ENCODE measurements at regions not wholly inside any gene's neighbourhood (a gene's known extent, or its start where the extent isn't known, plus 50 kb on each side); places are given as distances from the start of the nearest gene placed in this dataset.

DNA sequence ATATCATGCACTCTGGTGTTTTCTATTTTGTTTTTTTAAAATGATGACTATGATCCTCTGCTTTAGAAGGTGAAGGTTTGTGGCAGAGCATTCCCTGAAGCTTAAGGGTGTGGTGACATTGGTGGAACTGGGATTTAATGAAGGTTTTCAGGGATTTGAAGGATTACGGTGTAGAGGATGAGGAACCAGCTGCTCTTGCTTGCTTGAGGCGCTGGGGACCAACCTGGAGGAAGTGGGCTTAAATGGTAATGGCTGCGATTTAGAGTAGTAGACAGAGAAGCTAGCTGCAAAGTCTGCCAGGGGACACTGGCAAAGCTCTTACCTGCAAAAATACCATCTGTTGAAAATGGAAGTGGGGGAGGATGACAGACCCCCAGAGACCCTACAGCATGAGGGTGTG, 241.8 kb downstream of the CLIC5 start:
- Histone ChIP-seq H3K27me3 (ENCODE audit: control insufficient read depth in 3 of 3, insufficient read depth in 3 of 3, low read length in 3 of 3) (no peaks in the 10 kb centered on the region), H3K4me1 (ENCODE audit: control insufficient read depth in 3 of 3, insufficient read depth in 3 of 3, low read length in 3 of 3) (no peaks in the 10 kb centered on the region), H3K36me3 (ENCODE audit: control insufficient read depth in 3 of 3, insufficient read depth in 3 of 3, low read length in 3 of 3) (no peaks in the 10 kb centered on the region), H3K27ac (ENCODE audit: low read depth, low read length) (no peak overlapping the region), H3K9me3 (ENCODE audit: control insufficient read depth in 3 of 3, low read length in 3 of 3) (peaks cover 0 to 2% (median 0%) of the 10 kb centered on the region in 3 donors), H3K9ac (ENCODE audit: low read depth in 1 of 3, low read length in 3 of 3) (no peak overlapping the region), H3K4me3 (ENCODE audit: low read length in 3 of 3) (no peak overlapping the region)

DNA sequence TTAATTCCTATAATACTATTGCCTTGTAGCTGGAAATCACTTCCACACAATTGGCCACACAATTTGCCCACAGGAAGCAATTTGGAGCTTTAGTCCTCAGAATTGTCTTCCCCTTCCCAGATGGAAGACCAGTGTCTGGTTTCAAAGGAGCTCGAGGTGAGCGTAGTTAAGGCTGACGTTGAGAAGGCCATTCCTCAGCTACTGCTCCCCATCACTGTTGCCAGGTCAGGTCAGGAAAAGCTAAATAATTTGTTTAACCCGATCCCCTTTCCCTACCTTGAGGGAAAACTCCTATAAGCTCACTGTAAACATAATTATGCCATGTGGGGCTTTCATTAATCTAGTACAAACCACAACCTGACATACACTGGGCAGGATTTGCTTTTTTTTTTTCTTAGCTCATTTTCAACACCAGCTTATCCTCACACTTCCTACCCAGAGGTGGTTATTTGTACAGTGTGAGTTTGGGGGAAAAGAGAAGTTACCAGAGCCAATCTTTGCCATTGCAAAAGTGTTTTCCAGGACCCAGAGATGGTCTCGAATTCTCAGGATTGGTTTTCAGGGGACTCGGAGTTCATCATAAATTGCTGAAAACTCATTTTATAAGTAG, 242.7 kb downstream of the CLIC5 start:
- Histone ChIP-seq H3K9me3 (ENCODE audit: control insufficient read depth in 3 of 3, low read length in 3 of 3) (peaks cover 0 to 2% (median 0%) of the 10 kb centered on the region in 3 donors), H3K27me3 (ENCODE audit: control insufficient read depth in 3 of 3, insufficient read depth in 3 of 3, low read length in 3 of 3) (no peaks in the 10 kb centered on the region), H3K36me3 (ENCODE audit: control insufficient read depth in 3 of 3, insufficient read depth in 3 of 3, low read length in 3 of 3) (no peaks in the 10 kb centered on the region), H3K4me3 (ENCODE audit: low read length in 3 of 3) (no peak overlapping the region), H3K27ac (ENCODE audit: low read depth, low read length) (no peak overlapping the region), H3K9ac (ENCODE audit: low read depth in 1 of 3, low read length in 3 of 3) (no peak overlapping the region), H3K4me1 (ENCODE audit: control insufficient read depth in 3 of 3, insufficient read depth in 3 of 3, low read length in 3 of 3) (no peaks in the 10 kb centered on the region)

DNA sequence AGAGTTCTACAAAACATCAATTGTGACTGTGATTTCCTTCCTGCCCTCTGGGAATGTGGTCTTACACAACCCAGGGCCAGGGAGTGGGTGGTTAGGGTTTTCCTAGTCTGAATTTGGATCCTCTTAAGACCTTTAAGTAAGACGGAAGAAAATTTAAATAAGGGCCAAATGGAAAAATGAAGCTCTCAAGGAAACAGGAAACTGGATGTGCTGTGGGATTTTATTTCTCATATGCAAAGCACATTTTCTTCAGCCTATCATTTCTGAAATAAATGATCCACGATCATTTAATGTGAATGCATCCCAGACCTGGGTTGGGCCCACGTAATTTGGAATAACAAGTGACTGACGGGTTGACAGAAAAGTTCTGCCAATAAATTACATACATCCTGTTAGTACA, 243.6 kb downstream of the CLIC5 start:
- no peaks in the 10 kb centered on the region for H3K36me3 ChIP-seq (ENCODE audit: control insufficient read depth in 3 of 3, insufficient read depth in 3 of 3, low read length in 3 of 3)
- H3K27ac ChIP-seq (ENCODE audit: low read depth, low read length): no peak overlapping the region
- no peaks in the 10 kb centered on the region for H3K4me1 ChIP-seq (ENCODE audit: control insufficient read depth in 3 of 3, insufficient read depth in 3 of 3, low read length in 3 of 3)
- no peaks in the 10 kb centered on the region for H3K27me3 ChIP-seq (ENCODE audit: control insufficient read depth in 3 of 3, insufficient read depth in 3 of 3, low read length in 3 of 3)
- no peak overlapping the region for H3K4me3 ChIP-seq (ENCODE audit: low read length in 3 of 3)
- peaks cover 0 to 2% (median 0%) of the 10 kb centered on the region in 3 donors for H3K9me3 ChIP-seq (ENCODE audit: control insufficient read depth in 3 of 3, low read length in 3 of 3)
- H3K9ac ChIP-seq (ENCODE audit: low read depth in 1 of 3, low read length in 3 of 3): no peak overlapping the region

DNA sequence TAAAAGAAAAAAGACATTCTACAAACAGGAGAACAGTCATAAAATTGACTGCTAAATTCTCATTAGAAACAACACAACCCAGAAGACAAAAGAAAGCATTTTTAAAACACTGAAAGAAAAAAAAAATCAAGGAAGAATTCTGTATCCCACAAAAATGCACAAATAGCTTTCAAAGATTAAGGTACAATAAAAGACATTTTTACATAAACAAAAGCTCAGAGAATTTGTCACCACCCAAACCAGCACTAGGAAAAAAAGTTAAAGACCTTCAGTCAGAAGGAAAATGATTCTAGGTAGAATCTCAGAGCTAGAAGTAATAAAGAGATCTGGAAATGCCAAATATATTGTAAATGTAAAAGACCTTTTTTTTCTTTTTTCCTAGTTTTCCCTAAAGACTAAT, 252.4 kb downstream of the CLIC5 start:
- Histone ChIP-seq H3K27me3 (ENCODE audit: control insufficient read depth in 3 of 3, insufficient read depth in 3 of 3, low read length in 3 of 3) (no peaks in the 10 kb centered on the region), H3K9me3 (ENCODE audit: control insufficient read depth in 3 of 3, low read length in 3 of 3) (no peaks in the 10 kb centered on the region), H3K4me1 (ENCODE audit: control insufficient read depth in 3 of 3, insufficient read depth in 3 of 3, low read length in 3 of 3) (no peaks in the 10 kb centered on the region), H3K4me3 (ENCODE audit: low read length in 3 of 3) (no peak overlapping the region), H3K9ac (ENCODE audit: low read depth in 1 of 3, low read length in 3 of 3) (no peak overlapping the region), H3K36me3 (ENCODE audit: control insufficient read depth in 3 of 3, insufficient read depth in 3 of 3, low read length in 3 of 3) (no peaks in the 10 kb centered on the region), H3K27ac (ENCODE audit: low read depth, low read length) (no peak overlapping the region)

DNA sequence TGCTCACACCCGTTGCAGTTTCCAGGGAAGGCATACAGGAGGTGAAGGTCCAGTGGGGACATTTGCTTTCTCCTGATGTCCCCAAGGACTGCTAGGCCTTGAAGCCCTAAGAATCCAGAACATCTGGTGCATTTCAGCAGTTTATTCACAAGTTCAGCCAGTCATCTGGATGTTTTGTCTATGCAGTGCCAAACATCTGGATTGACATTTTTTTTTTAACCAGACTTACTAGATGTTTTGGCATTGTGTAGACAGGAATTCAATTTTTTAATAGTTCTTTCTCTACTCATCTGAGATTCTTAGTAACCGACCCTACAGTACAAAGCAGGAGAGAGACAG, 256.2 kb downstream of the CLIC5 start:
- Histone ChIP-seq H3K36me3 (ENCODE audit: control insufficient read depth in 3 of 3, insufficient read depth in 3 of 3, low read length in 3 of 3) (no peaks in the 10 kb centered on the region), H3K4me1 (ENCODE audit: control insufficient read depth in 3 of 3, insufficient read depth in 3 of 3, low read length in 3 of 3) (no peaks in the 10 kb centered on the region), H3K27me3 (ENCODE audit: control insufficient read depth in 3 of 3, insufficient read depth in 3 of 3, low read length in 3 of 3) (peaks cover 0 to 2% (median 0%) of the 10 kb centered on the region in 3 donors), H3K27ac (ENCODE audit: low read depth, low read length) (no peak overlapping the region), H3K4me3 (ENCODE audit: low read length in 3 of 3) (no peak overlapping the region), H3K9me3 (ENCODE audit: control insufficient read depth in 3 of 3, low read length in 3 of 3) (no peaks in the 10 kb centered on the region), H3K9ac (ENCODE audit: low read depth in 1 of 3, low read length in 3 of 3) (no peak overlapping the region)

DNA sequence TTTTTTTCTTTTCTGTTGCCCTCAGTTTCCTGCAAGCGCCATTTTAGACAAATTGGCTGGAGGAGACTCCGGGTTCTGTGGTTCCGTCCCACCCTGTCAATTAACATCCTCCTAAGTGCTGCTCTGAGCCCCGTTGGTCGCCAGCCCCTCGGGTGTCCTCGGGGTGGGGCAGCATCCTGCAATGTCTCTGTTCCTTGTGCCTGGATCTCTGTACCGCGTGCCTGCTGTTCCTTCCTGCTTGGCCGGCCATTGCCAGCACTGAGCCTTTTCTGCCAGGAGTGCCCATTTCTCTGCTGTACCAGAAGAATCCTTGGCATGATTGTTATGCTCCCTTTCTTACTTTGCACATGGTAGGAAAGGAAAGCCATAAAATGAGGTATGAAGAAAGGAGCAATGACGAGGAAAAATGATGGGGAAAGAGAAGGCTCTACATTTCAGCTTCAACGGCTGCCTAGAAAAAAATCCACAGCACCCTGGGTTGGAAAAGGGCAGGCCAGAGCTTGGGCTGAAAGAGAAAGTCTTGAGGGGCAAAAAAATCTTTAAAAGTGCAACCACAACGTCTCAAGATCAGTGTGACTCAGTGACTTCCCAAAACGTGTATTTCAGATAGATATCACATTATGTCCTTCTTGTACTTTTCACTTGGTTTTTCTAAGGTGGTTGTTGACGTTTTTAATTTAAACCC, 256.7 kb downstream of the CLIC5 start:
- Histone ChIP-seq H3K27me3 (ENCODE audit: control insufficient read depth in 3 of 3, insufficient read depth in 3 of 3, low read length in 3 of 3) (peaks cover 0 to 2% (median 0%) of the 10 kb centered on the region in 3 donors), H3K9me3 (ENCODE audit: control insufficient read depth in 3 of 3, low read length in 3 of 3) (no peaks in the 10 kb centered on the region), H3K27ac (ENCODE audit: low read depth, low read length) (no peak overlapping the region), H3K4me1 (ENCODE audit: control insufficient read depth in 3 of 3, insufficient read depth in 3 of 3, low read length in 3 of 3) (no peaks in the 10 kb centered on the region), H3K4me3 (ENCODE audit: low read length in 3 of 3) (no peak overlapping the region), H3K9ac (ENCODE audit: low read depth in 1 of 3, low read length in 3 of 3) (no peak overlapping the region), H3K36me3 (ENCODE audit: control insufficient read depth in 3 of 3, insufficient read depth in 3 of 3, low read length in 3 of 3) (no peaks in the 10 kb centered on the region)

DNA sequence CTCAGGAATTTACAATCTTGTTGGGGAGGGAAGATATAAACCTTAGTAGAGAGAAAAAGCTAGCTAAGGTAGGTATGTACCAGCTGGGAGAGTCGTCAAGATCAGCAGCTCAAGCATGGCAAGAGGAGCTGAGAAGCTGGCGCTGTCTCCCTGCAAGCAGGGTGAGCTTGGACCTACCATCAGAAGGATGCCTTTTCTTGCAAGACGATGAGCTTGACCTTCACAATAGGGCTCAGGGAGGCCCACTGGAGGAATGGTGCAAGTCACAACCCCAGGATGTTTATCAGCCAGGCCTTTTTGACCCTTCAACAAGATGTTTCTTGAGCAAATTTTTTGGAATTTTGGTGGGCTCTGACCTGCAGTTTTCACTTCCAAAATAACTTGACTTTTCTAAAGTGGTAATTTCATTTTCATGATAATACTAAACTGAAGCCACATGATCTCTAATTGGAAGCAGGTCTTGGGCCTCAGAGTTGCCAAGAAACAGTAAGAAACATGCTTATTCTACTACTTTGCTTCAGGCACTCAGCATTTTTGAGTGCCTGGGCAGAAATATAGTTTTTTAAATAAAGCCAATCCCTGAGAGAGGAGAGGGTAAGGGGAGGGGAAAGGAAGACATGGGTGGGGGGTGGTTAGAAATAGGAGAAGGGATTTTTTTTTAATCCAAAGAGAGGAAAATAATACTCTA, 258.1 kb downstream of the CLIC5 start:
- Histone ChIP-seq H3K36me3 (ENCODE audit: control insufficient read depth in 3 of 3, insufficient read depth in 3 of 3, low read length in 3 of 3) (no peaks in the 10 kb centered on the region), H3K4me1 (ENCODE audit: control insufficient read depth in 3 of 3, insufficient read depth in 3 of 3, low read length in 3 of 3) (no peaks in the 10 kb centered on the region), H3K27ac (ENCODE audit: low read depth, low read length) (no peak overlapping the region), H3K9me3 (ENCODE audit: control insufficient read depth in 3 of 3, low read length in 3 of 3) (no peaks in the 10 kb centered on the region), H3K9ac (ENCODE audit: low read depth in 1 of 3, low read length in 3 of 3) (no peak overlapping the region), H3K27me3 (ENCODE audit: control insufficient read depth in 3 of 3, insufficient read depth in 3 of 3, low read length in 3 of 3) (peaks cover 0 to 2% (median 0%) of the 10 kb centered on the region in 3 donors), H3K4me3 (ENCODE audit: low read length in 3 of 3) (no peak overlapping the region)

DNA sequence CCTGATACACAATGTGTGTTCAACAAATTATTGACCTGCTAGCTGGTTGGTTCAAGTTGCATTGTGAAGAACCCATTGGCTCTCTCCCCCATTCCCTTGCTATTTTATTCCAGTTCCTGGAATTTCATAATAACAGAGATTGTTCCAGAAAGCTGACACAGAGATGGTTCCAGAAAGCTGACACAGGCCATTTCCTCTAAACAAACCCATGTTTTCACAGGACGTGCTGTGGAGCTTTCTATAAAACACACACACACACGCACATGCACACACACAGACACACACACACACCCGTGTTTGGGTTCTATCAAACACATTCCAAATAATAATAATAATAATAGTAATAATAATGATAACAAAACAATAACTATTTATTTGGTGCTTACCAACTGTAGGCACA, 259.1 kb downstream of the CLIC5 start:
- Histone ChIP-seq H3K9me3 (ENCODE audit: control insufficient read depth in 3 of 3, low read length in 3 of 3) (no peaks in the 10 kb centered on the region), H3K36me3 (ENCODE audit: control insufficient read depth in 3 of 3, insufficient read depth in 3 of 3, low read length in 3 of 3) (no peaks in the 10 kb centered on the region), H3K4me1 (ENCODE audit: control insufficient read depth in 3 of 3, insufficient read depth in 3 of 3, low read length in 3 of 3) (no peaks in the 10 kb centered on the region), H3K27me3 (ENCODE audit: control insufficient read depth in 3 of 3, insufficient read depth in 3 of 3, low read length in 3 of 3) (peaks cover 0 to 2% (median 0%) of the 10 kb centered on the region in 3 donors), H3K9ac (ENCODE audit: low read depth in 1 of 3, low read length in 3 of 3) (no peak overlapping the region), H3K27ac (ENCODE audit: low read depth, low read length) (no peak overlapping the region), H3K4me3 (ENCODE audit: low read length in 3 of 3) (no peak overlapping the region)

DNA sequence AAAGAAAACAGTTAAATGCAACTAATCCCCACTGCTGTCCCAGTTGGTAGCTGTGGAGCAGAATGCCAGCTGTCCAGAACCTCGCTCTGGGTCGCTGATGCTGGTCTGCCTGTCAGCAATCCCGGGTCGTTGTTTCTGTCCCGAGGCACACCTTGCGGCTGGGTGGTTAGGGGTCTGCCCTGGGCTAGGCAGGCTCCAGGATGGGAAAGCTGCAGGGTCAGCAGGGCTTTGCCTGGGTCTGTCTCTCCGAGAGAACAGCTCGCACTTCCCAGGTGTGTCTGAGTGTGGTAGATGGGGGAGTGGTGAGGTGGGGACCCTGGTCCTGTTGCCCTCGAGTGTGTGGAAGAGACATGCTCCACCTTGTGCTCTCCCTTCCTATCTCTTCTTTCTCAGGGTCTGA, 261.2 kb downstream of the CLIC5 start:
- Histone ChIP-seq H3K9ac (ENCODE audit: low read depth in 1 of 3, low read length in 3 of 3) (no peak overlapping the region), H3K4me3 (ENCODE audit: low read length in 3 of 3) (no peak overlapping the region)

DNA sequence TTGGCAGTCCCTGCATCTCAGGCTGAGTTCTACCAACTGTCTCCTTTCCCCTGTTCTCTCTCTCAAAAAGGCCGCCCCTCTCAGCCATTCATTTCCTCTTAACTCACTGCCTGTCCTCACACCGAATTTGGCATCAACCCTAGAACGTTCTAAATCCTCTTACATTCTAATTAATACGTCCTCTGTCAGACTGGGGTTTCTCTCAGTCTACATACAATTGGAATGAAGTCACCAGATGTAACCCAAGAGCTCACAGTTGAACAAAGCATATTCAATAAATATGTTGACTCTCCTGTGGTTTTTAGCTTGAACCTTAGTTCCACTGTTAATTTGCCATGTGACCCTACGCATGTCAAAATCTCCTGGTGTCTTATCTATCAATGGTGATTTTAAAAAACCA, 269.6 kb downstream of the CLIC5 start:
- peaks cover 4 to 8% (median 5%) of the 10 kb centered on the region in 3 donors for H3K4me1 ChIP-seq (ENCODE audit: control insufficient read depth in 3 of 3, insufficient read depth in 3 of 3, low read length in 3 of 3)
- H3K9me3 ChIP-seq (ENCODE audit: control insufficient read depth in 3 of 3, low read length in 3 of 3): no peaks in the 10 kb centered on the region
- H3K36me3 ChIP-seq (ENCODE audit: control insufficient read depth in 3 of 3, insufficient read depth in 3 of 3, low read length in 3 of 3): no peaks in the 10 kb centered on the region
- H3K9ac ChIP-seq (ENCODE audit: low read depth in 1 of 3, low read length in 3 of 3): no peak overlapping the region
- no peak overlapping the region for H3K27ac ChIP-seq (ENCODE audit: low read depth, low read length)
- H3K27me3 ChIP-seq (ENCODE audit: control insufficient read depth in 3 of 3, insufficient read depth in 3 of 3, low read length in 3 of 3): no peaks in the 10 kb centered on the region
- H3K4me3 ChIP-seq (ENCODE audit: low read length in 3 of 3): no peak overlapping the region

More for the DNA sequence above, 261.2 kb downstream of the CLIC5 start:
- Histone ChIP-seq H3K27ac (ENCODE audit: low read depth, low read length) (no peak overlapping the region), H3K27me3 (ENCODE audit: control insufficient read depth in 3 of 3, insufficient read depth in 3 of 3, low read length in 3 of 3) (peaks cover 0 to 2% (median 0%) of the 10 kb centered on the region in 3 donors), H3K4me1 (ENCODE audit: control insufficient read depth in 3 of 3, insufficient read depth in 3 of 3, low read length in 3 of 3) (no peaks in the 10 kb centered on the region), H3K9me3 (ENCODE audit: control insufficient read depth in 3 of 3, low read length in 3 of 3) (no peaks in the 10 kb centered on the region), H3K36me3 (ENCODE audit: control insufficient read depth in 3 of 3, insufficient read depth in 3 of 3, low read length in 3 of 3) (no peaks in the 10 kb centered on the region)

All from skeletal muscle tissue (tissue), 3 donors.